Gastrocnemius medialis (tissue), 4 donors: ENCODE measurements at regions not wholly inside any gene's neighbourhood (a gene's known extent, or its start where the extent isn't known, plus 50 kb on each side); places are given as distances from the start of the nearest gene placed in this dataset.

Experiments used
- ATAC-seq, 2 donors: fragments of 150-250 bp; one replicate each; pipeline ENCODE4 v1.9.1; 2016
- DNase-seq, 2 donors: peaks; one replicate each; pipeline ENCODE4 v3.0.0-alpha.2; 2019
- H3K27ac ChIP-seq, 4 donors: fragments of 200-600 bp; sonication (generic); 1 replicate in 1 of 4; 2 replicates in 3 of 4; pipeline ENCODE4 v1.5.1; 2016 to 2018; ENCODE audit warnings: mild to moderate bottlenecking in 2 of 4, moderate library complexity in 1 of 4
- H3K27me3 ChIP-seq, 3 donors: fragments of 200-600 bp; sonication (generic) in 2 of 3; 1 replicate in 1 of 3; 2 replicates in 2 of 3; pipeline versions ENCODE4 v1.5.1 to v1.6.0; 2016 to 2019; ENCODE audit warnings: mild to moderate bottlenecking in 1 of 3, moderate library complexity in 1 of 3
- H3K36me3 ChIP-seq, 2 donors: fragments of 200-600 bp; sonication (generic) in 1 of 2; one replicate each; pipeline ENCODE4 v1.5.1; 2017 to 2018
- H3K4me1 ChIP-seq, 2 donors: fragments of 200-600 bp; sonication (generic) in 1 of 2; one replicate each; pipeline ENCODE4 v1.5.1; 2016 to 2017; ENCODE audit warnings: mild to moderate bottlenecking in 2 of 2
- H3K4me3 ChIP-seq, 4 donors: fragments of 200-600 bp; sonication (generic) in 3 of 4; 1 replicate in 1 of 4; 2 replicates in 3 of 4; pipeline ENCODE4 v1.5.1; 2016 to 2019; ENCODE audit warnings: mild to moderate bottlenecking in 2 of 4
- H3K9me3 ChIP-seq, 3 donors: fragments of 200-600 bp; sonication (generic) in 2 of 3; 1 replicate in 1 of 3; 2 replicates in 2 of 3; pipeline ENCODE4 v1.5.1; 2016 to 2019
- POLR2A ChIP-seq, 2 donors: fragments of 450-650 bp; IDR thresholded peaks; one replicate each; pipeline ENCODE4 v1.6.1; 2017; ENCODE audit warnings: antibody characterized with exemption in 2 of 2, mild to moderate bottlenecking in 2 of 2, moderate library complexity in 2 of 2
- in situ Hi-C, 4 donors: fragments of 200-750 bp; cut with MboI; loops; one replicate each; pipeline versions ENCODE4 v1.15.0 to v1.8.0; 2017; ENCODE audit warnings: low sequenced_read_pairs in 4 of 4
- intact Hi-C: fragments of 100-400 bp; cut with DNase I; formaldehyde crosslinking; loops from one replicate; pipeline ENCODE4 v1.15.1; 2023; ENCODE audit warnings: low total_unique reads
- TF ChIP-seq, protein P1 (sequence below), 5 experiments: fragments of 450-650 bp in 3 of 5; fragments of 200-600 bp in 2 of 5; sonication (generic) in 2 of 5; IDR thresholded peaks in 4 of 5; conservative IDR thresholded peaks in 1 of 5; 1 replicate in 4 of 5; 2 replicates in 1 of 5; pipeline ENCODE4 v1.5.1; 2016 to 2019; ENCODE audit warnings: antibody characterized with exemption in 5 of 5, mild to moderate bottlenecking in 3 of 5, moderate library complexity in 3 of 5

DNA sequence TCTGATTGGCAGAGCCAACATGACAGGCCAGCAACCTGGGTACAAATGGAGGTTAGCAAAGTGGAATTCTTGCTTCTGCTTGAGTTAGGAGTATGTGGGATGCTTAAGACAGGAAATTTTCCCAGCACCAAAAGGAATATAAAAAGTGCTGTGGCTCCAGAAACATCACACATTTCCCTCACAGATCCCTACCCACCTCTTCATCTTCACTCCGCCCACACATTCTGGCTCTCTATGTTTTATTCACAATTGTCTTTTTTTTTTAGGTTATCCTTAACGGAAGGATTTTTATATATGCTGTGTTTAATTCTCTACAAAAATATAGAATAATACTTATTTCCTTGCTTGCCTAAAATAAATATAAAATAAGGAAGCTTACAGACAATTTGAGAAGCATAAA, 563.3 kb upstream of the HS3ST5 start:
- no peaks in the 10 kb centered on the region for H3K9me3 ChIP-seq
- TF ChIP-seq, protein P1, sequence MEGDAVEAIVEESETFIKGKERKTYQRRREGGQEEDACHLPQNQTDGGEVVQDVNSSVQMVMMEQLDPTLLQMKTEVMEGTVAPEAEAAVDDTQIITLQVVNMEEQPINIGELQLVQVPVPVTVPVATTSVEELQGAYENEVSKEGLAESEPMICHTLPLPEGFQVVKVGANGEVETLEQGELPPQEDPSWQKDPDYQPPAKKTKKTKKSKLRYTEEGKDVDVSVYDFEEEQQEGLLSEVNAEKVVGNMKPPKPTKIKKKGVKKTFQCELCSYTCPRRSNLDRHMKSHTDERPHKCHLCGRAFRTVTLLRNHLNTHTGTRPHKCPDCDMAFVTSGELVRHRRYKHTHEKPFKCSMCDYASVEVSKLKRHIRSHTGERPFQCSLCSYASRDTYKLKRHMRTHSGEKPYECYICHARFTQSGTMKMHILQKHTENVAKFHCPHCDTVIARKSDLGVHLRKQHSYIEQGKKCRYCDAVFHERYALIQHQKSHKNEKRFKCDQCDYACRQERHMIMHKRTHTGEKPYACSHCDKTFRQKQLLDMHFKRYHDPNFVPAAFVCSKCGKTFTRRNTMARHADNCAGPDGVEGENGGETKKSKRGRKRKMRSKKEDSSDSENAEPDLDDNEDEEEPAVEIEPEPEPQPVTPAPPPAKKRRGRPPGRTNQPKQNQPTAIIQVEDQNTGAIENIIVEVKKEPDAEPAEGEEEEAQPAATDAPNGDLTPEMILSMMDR (IDR thresholded peaks at IDR 0.05 in 4 of 5, conservative IDR thresholded peaks at IDR 0.05 in 1 of 5), result no peak
- no peak for TF ChIP-seq POLR2A (IDR thresholded peaks at IDR 0.05)
- DNase-seq, result no peak
- intact Hi-C loops, result no loop called here
- no peak overlapping the region for H3K27ac ChIP-seq
- H3K27me3 ChIP-seq, result no peaks in the 10 kb centered on the region
- H3K4me3 ChIP-seq, result no peak overlapping the region
- no peaks in the 10 kb centered on the region for H3K4me1 ChIP-seq
- no peaks in the 10 kb centered on the region for H3K36me3 ChIP-seq
- in situ Hi-C loops, result no loop called here
- ATAC-seq, result no peak

DNA sequence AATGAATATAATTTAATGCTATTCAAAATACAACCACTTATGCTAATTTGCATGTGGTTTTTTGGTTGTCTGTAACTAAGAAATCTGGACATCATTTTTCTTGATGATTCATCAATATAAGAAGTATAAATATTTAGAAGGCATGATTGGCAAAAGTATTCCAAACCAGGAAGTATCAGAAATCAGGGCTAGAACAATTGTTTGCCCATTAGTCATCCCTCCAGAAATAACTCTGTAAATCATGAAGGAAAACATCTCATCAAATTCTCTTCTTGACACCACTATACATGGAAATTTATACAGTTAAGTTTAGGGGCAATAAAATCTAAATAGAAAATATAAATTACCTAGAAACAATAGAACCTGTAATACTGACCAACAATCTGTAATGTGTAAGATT, 554.7 kb upstream of the HS3ST5 start:
- in situ Hi-C loops (no loop called here), intact Hi-C loops (no loop called here)
- no peak overlapping the region for H3K27ac ChIP-seq
- H3K36me3 ChIP-seq, result no peaks in the 10 kb centered on the region
- no peaks in the 10 kb centered on the region for H3K9me3 ChIP-seq
- no peaks in the 10 kb centered on the region for H3K4me1 ChIP-seq
- no peaks in the 10 kb centered on the region for H3K27me3 ChIP-seq
- H3K4me3 ChIP-seq, result no peak overlapping the region
- TF ChIP-seq, protein P1 (IDR thresholded peaks at IDR 0.05 in 4 of 5, conservative IDR thresholded peaks at IDR 0.05 in 1 of 5), result no peak
- no peak for TF ChIP-seq POLR2A (IDR thresholded peaks at IDR 0.05)
- DNase-seq (no peak), ATAC-seq (no peak)

DNA sequence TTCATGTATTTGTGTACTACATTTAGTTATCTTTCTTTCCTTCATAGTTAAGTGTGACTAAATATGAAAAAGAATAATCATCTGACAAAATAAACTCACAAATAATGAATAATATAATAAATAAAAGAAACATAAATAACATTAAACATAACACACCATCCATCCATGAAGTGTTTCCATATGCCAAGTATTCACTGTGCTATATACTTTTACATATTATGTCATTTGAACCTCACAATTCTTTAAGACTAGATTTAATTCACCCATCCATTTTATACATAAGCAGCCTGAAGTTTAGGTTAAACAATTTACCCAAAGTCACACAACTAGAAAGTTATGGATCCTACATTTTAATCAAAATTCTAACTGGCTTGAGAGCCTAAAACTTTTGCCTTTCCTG, 549.4 kb upstream of the HS3ST5 start:
- in situ Hi-C loops (no loop called here), intact Hi-C loops (no loop called here)
- Histone ChIP-seq H3K27ac (no peak overlapping the region), H3K27me3 (no peaks in the 10 kb centered on the region), H3K4me3 (no peak overlapping the region), H3K9me3 (no peaks in the 10 kb centered on the region), H3K4me1 (no peaks in the 10 kb centered on the region), H3K36me3 (no peaks in the 10 kb centered on the region)
- TF ChIP-seq POLR2A (IDR thresholded peaks at IDR 0.05), result no peak
- TF ChIP-seq, protein P1 (IDR thresholded peaks at IDR 0.05 in 4 of 5, conservative IDR thresholded peaks at IDR 0.05 in 1 of 5), result no peak
- DNase-seq, result no peak
- ATAC-seq, result no peak

DNA sequence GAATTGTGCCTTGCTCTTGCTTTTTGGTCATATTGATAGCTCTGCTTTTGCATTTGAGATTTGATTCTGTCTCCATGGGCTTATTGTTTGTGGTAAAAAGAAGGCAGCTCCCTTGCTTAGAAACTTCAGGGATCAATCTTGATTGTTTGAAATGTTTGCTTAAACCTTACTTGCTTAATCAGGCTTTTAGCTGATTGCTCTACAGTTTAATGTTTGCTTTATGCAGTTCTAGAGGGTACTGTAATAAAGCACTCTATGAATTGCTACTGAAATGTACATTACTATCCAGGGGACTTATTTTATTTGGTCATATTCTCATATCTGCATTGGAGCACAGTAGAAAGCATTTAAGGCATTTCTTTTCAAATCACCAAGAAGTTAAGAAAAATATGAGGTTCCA, 545.4 kb upstream of the HS3ST5 start:
- DNase-seq (no peak), ATAC-seq (no peak)
- H3K27me3 ChIP-seq, result no peaks in the 10 kb centered on the region
- TF ChIP-seq, protein P1 (IDR thresholded peaks at IDR 0.05 in 4 of 5, conservative IDR thresholded peaks at IDR 0.05 in 1 of 5), result no peak
- no peak for TF ChIP-seq POLR2A (IDR thresholded peaks at IDR 0.05)
- H3K4me1 ChIP-seq, result no peaks in the 10 kb centered on the region
- intact Hi-C loops (no loop called here), in situ Hi-C loops (no loop called here)
- H3K36me3 ChIP-seq, result no peaks in the 10 kb centered on the region
- no peaks in the 10 kb centered on the region for H3K9me3 ChIP-seq
- H3K27ac ChIP-seq, result no peak overlapping the region
- H3K4me3 ChIP-seq, result no peak overlapping the region

DNA sequence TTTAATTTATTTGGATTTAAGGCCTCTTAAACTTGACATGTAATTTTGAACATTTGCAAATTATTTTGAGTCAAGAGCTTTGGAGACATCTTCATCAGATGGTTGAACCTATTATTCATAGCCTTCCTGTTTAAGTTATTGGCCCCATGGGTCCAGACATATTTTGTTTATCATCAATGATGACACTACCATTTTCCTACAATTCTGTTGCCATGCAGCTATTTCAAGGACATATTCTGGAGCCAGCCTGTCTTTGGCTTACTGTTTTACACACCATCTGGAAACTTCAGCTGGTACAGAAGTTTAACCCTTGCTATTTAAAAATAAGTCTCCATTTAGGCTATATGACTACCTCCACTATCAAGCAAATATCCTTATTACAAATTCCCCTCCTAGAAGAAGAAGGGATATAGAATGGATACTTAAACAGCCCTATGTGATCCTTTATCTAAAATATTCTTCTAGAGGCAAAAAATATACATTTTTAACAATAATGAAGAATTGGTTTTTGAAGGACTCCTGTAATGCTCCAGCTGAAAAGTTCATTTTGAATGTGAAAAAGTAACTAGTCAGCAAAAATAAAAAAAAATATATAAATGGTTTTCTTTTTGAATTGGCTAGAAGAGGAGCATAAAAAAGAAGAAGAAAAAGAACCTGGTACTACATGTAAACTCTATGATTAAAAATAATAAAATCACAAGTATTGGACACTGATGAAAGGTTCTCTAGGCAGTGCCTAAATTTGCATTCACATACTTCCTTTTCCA, 544.0 kb upstream of the HS3ST5 start:
- H3K27ac ChIP-seq, result no peak overlapping the region
- intact Hi-C loops, result no loop called here
- H3K9me3 ChIP-seq, result no peaks in the 10 kb centered on the region
- ATAC-seq (no peak), DNase-seq (no peak)
- H3K4me3 ChIP-seq, result no peak overlapping the region
- in situ Hi-C loops, result no loop called here
- H3K36me3 ChIP-seq, result no peaks in the 10 kb centered on the region
- no peaks in the 10 kb centered on the region for H3K4me1 ChIP-seq
- TF ChIP-seq POLR2A (IDR thresholded peaks at IDR 0.05), result no peak
- TF ChIP-seq, protein P1 (IDR thresholded peaks at IDR 0.05 in 4 of 5, conservative IDR thresholded peaks at IDR 0.05 in 1 of 5), result no peak
- H3K27me3 ChIP-seq, result no peaks in the 10 kb centered on the region
